HEK293T (cell line): ENCODE measurements at regions not wholly inside any gene's neighbourhood (a gene's known extent, or its start where the extent isn't known, plus 50 kb on each side); places are given as distances from the start of the nearest gene placed in this dataset.
"Not testable (repeated sequence)": the region's sequence is repeated elsewhere in the genome, so short reads cannot be mapped to it uniquely, and the experiment has no call there.

ENCODE experiments used
- CTCF ChIA-PET: fragments of 350-600 bp; formaldehyde crosslinking; extraction: SDS; loops from one replicate; lab custom pipeline; 2021; ENCODE audit warnings: antibody characterized with exemption, inconsistent platforms; lab: Yijun Ruan, JAX
- POLR2A ChIA-PET: fragments of 350-600 bp; formaldehyde crosslinking; extraction: SDS; loops from one replicate; lab custom pipeline; 2020; ENCODE audit warnings: antibody characterized with exemption, inconsistent platforms; lab: Yijun Ruan, JAX
- DNase-seq: peaks from one replicate; pipeline ENCODE4 v3.0.0; 2012; ENCODE audit warnings: mixed read lengths; ENCODE audit errors: extremely low spot score
- ARNT ChIP-seq: fragments of 450-650 bp; IDR thresholded peaks from 2 replicates; pipeline ENCODE4 v1.6.1; 2017; ENCODE audit warnings: mild to moderate bottlenecking
- BHLHE40 ChIP-seq: fragments of 450-650 bp; IDR thresholded peaks from 2 replicates; pipeline ENCODE4 v1.6.1; 2016; ENCODE audit warnings: mild to moderate bottlenecking, moderate library complexity, borderline replicate concordance
- CTBP1 ChIP-seq: fragments of 450-650 bp; IDR thresholded peaks from 2 replicates; pipeline ENCODE4 v1.6.1; 2016; ENCODE audit warnings: borderline replicate concordance
- ELF4 ChIP-seq: fragments of 450-650 bp; IDR thresholded peaks from 2 replicates; pipeline ENCODE4 v1.6.1; 2017; ENCODE audit warnings: antibody characterized with exemption
- FOXA1 ChIP-seq: fragments of 450-650 bp; IDR thresholded peaks from 2 replicates; pipeline ENCODE4 v1.6.1; 2016; ENCODE audit warnings: mild to moderate bottlenecking
- FOXK2 ChIP-seq: fragments of 450-650 bp; IDR thresholded peaks from 2 replicates; pipeline ENCODE4 v1.6.1; 2016; ENCODE audit warnings: mild to moderate bottlenecking
- FOXM1 ChIP-seq: fragments of 450-650 bp; IDR thresholded peaks from 2 replicates; pipeline ENCODE4 v1.6.1; 2017; ENCODE audit warnings: mild to moderate bottlenecking, borderline replicate concordance
- HDGF ChIP-seq: fragments of 450-650 bp; IDR thresholded peaks from 2 replicates; pipeline ENCODE4 v1.6.1; 2017; ENCODE audit warnings: antibody characterized with exemption, borderline replicate concordance
- L3MBTL2 ChIP-seq: fragments of 450-650 bp; conservative IDR thresholded peaks from 2 replicates; pipeline ENCODE4 v1.6.1; 2016; ENCODE audit warnings: mild to moderate bottlenecking
- LEF1 ChIP-seq: fragments of 450-650 bp; IDR thresholded peaks from 2 replicates; pipeline ENCODE4 v1.6.1; 2017; ENCODE audit warnings: mild to moderate bottlenecking, borderline replicate concordance
- NFRKB ChIP-seq: fragments of 450-650 bp; IDR thresholded peaks from 2 replicates; pipeline ENCODE4 v1.6.1; 2016; ENCODE audit warnings: mild to moderate bottlenecking, moderate library complexity
- SP1 ChIP-seq: fragments of 450-650 bp; IDR thresholded peaks from 2 replicates; pipeline ENCODE4 v1.6.1; 2017
- SUZ12 ChIP-seq: fragments of 450-650 bp; IDR thresholded peaks from 2 replicates; pipeline ENCODE4 v1.6.1; 2016; ENCODE audit warnings: mild to moderate bottlenecking
- TARDBP ChIP-seq: fragments of 450-650 bp; IDR thresholded peaks from 2 replicates; pipeline ENCODE4 v1.6.1; 2016
- ZNF384 ChIP-seq: fragments of 450-650 bp; IDR thresholded peaks from 2 replicates; pipeline ENCODE4 v1.6.1; 2016
- TF ChIP-seq, protein P1 (sequence below): fragments of 450-650 bp; IDR thresholded peaks from 2 replicates; pipeline ENCODE4 v1.6.1; 2016

DNA sequence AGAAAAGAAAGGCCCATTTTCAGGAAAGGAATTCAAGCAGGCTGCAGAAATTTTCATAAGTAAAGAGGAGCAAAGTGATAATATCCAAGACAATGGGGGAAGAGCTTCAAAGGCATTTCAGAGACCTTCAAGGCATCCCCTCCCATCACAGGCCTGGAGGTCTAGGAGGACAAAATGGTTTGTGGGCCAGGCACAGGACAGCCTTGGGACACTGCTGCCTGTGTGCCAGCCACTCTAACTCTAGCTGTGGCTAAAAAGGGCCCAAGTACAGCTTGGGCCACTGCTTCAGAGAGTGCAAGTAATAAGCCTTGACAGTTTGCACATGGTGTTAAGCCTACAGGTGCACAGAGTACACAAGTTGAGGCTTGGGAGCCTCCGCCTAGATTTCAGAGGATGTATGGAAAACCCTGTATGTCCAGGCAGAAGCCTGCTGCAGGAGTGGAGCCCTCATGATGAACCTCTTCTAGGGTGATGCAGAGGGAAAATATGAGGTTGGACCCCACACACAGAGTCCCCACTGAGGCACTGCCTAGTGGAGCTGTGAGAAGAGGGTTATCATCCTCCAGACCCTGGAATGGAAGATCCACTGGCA lies 51.8 kb upstream of the ZSWIM5 start:
- TF ChIP-seq FOXA1 (no peak), FOXM1 (no peak), ARNT (no peak), BHLHE40 (no peak), FOXK2 (no peak)
- DNase-seq: no peak
- ChIA-PET POLR2A (no interaction called here), CTCF (no interaction called here)

GRCh38 chr1:45259053-45259452 lies 52.6 kb upstream of the ZSWIM5 start:
- ChIA-PET POLR2A (no interaction called here), CTCF (no interaction called here)
- TF ChIP-seq CTBP1: no peak
- no peak for TF ChIP-seq ELF4
- no peak for TF ChIP-seq NFRKB
- TF ChIP-seq LEF1: no peak
- no peak for TF ChIP-seq SUZ12
- no peak for DNase-seq

GRCh38 chr1:45260244-45260643 lies 53.8 kb upstream of the ZSWIM5 start:
- TF ChIP-seq NFRKB: no peak
- TF ChIP-seq L3MBTL2: no peak
- TF ChIP-seq LEF1: no peak
- no peak for TF ChIP-seq SUZ12
- no peak for TF ChIP-seq TARDBP
- no peak for TF ChIP-seq CTBP1
- no peak for TF ChIP-seq ARNT
- no peak for DNase-seq
- CTCF ChIA-PET: no interaction called here
- POLR2A ChIA-PET: no interaction called here

DNA sequence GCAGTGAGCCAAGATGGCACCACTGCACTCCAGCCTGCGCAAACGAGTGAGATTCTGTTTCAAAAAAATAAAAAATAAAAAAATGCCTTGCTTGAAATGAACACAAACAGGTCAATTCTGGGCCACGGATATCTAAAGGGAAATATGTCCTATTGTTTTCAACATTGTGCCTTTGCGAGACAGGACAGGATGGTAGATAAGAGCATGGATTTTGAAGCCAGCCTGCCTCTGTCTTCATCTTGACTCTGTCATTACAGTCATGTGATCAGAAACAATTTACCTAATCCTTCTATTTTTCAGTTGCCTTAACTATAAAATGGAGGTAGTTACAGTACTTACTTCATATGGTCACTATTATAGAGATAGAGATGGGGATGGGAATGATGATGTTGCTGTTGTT lies 56.7 kb upstream of the ZSWIM5 start:
- no peak for DNase-seq
- ChIA-PET POLR2A (no interaction called here), CTCF (no interaction called here)
- TF ChIP-seq HDGF: no peak

GRCh38 chr1:45265244-45265643 lies 58.8 kb upstream of the ZSWIM5 start:
- ChIA-PET POLR2A (no interaction called here), CTCF (no interaction called here)
- TF ChIP-seq L3MBTL2: no peak
- no peak for DNase-seq

GRCh38 chr1:45266151-45266801 lies 59.9 kb upstream of the ZSWIM5 start:
- no peak for DNase-seq
- POLR2A ChIA-PET: no interaction called here

DNA sequence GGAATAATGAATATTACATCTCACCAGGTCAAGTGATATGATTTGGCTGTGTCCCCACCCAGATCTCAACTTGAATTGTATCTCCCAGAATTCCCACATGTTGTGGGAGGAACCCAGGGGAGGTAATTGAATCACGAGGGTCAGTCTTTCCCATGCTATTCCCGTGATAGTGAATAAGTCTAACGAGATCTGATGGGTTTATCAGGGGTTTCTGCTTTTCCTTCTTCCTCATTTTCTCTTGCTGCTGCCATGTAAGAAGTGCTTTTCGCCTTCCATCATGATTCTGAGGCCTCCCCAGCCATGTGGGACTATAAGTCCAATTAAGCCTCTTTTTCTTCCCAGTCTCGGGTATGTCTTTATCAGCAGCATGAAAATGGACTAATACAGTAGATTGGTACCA lies 58.4 kb upstream of the HPDL start:
- POLR2A ChIA-PET, CTCF ChIA-PET, DNase-seq: not testable (repeated sequence)

More at GRCh38 chr1:45266151-45266801, 59.9 kb upstream of the ZSWIM5 start:
- TF ChIP-seq FOXA1: no peak
- TF ChIP-seq, protein P1, sequence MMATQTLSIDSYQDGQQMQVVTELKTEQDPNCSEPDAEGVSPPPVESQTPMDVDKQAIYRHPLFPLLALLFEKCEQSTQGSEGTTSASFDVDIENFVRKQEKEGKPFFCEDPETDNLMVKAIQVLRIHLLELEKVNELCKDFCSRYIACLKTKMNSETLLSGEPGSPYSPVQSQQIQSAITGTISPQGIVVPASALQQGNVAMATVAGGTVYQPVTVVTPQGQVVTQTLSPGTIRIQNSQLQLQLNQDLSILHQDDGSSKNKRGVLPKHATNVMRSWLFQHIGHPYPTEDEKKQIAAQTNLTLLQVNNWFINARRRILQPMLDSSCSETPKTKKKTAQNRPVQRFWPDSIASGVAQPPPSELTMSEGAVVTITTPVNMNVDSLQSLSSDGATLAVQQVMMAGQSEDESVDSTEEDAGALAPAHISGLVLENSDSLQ: no peak
- no peak for TF ChIP-seq NFRKB
- TF ChIP-seq LEF1: no peak
- TF ChIP-seq SUZ12: no peak
- TF ChIP-seq FOXM1: no peak
- TF ChIP-seq ZNF384: no peak
- TF ChIP-seq L3MBTL2: no peak
- CTCF ChIA-PET: no interaction called here

- POLR2A ChIA-PET, DNase-seq, CTCF ChIA-PET: not testable (repeated sequence)
Observed at GRCh38 chr1:45272267-45272666, 54.4 kb upstream of the HPDL start.

GRCh38 chr1:45272913-45273371 lies 53.8 kb upstream of the HPDL start:
- TF ChIP-seq LEF1 (no peak), L3MBTL2 (no peak), ZNF384 (no peak), ELF4 (no peak), HDGF (no peak), SP1 (no peak), CTBP1 (no peak), NFRKB (no peak), ARNT (no peak), BHLHE40 (no peak), FOXM1 (no peak), FOXA1 (no peak), SUZ12 (no peak), FOXK2 (no peak), TARDBP (no peak)
- TF ChIP-seq, protein P1: no peak
- DNase-seq: no peak
- ChIA-PET POLR2A (no interaction called here), CTCF (no interaction called here)
